ENCODE measurements at regions not wholly inside any gene's neighbourhood (a gene's known extent, or its start where the extent isn't known, plus 50 kb on each side); places are given as distances from the start of the nearest gene placed in this dataset.
A peak's percentile ranks its signal among the peaks of the same experiment; 100 is the strongest.

GRCh38 chr20:50338479-50339391, 148.1 kb downstream of the CEBPB start:
- H3K36me3 ChIP-seq (ENCODE audit: control insufficient read depth, insufficient read depth, low read length), result no peaks in the 10 kb centered on the region
- in situ Hi-C loops (cut with MboI) (no loop called here), intact Hi-C loops (cut with micrococcal nuclease) (no loop called here)
- 48% methylated on average over 12 of the region's 12 CpGs for WGBS (ENCODE audit: insufficient coverage, low coverage, missing lambda C conversion rate)
- no peaks in the 10 kb centered on the region for H3K27me3 ChIP-seq (ENCODE audit: control insufficient read depth in 2 of 2, insufficient read depth in 2 of 2, low read length in 2 of 2)
- H3K9me1 ChIP-seq (ENCODE audit: control insufficient read depth, insufficient read depth, low read length), result no peaks in the 10 kb centered on the region
- peak; percentile 52 to 64 (median 60) for DNase-seq (ENCODE audit: extremely low read depth in 1 of 4, low spot score in 3 of 4)
- H3K4me1 ChIP-seq (replicated peaks in 1 of 2; ENCODE audit: control insufficient read depth in 2 of 2, insufficient read depth in 2 of 2, low read length in 2 of 2), result peaks cover 10 to 11% of the 10 kb centered on the region in 2 experiments
- no peak overlapping the region for H3K27ac ChIP-seq (ENCODE audit: extremely low read depth, low read depth, low read length)
- CTCF ChIA-PET (ENCODE audit: low intra/inter-chr PET ratio), result no interaction called here
- H4K20me1 ChIP-seq (replicated peaks; ENCODE audit: control insufficient read depth, insufficient read depth, low read length), result no peaks in the 10 kb centered on the region
- no peaks in the 10 kb centered on the region for H3K79me2 ChIP-seq (ENCODE audit: control insufficient read depth, insufficient read depth, low read length)
- peak overlapping the region in 1 of 2 experiments; percentile 68; a peak in 1 of 4 replicates for H3K9ac ChIP-seq (ENCODE audit: insufficient read depth in 1 of 2, low read depth in 2 of 2, low read length in 2 of 2)
- no peaks in the 10 kb centered on the region for H3K9me3 ChIP-seq (replicated peaks; ENCODE audit: control insufficient read depth, insufficient read depth, low read depth, low read length)
- peak; percentile 73 for ATAC-seq
- BruUV-seq (replicated peaks), result no TSS peak
- no peak overlapping the region; the same call in 1 of the 2 replicates for H2AFZ ChIP-seq (ENCODE audit: low read depth, low read length)
- no peak overlapping the region for H3K4me2 ChIP-seq (ENCODE audit: insufficient read depth, low read length)
- FAIRE-seq, result peak; percentile 74
- no peak overlapping the region for H3K4me3 ChIP-seq
- POLR2A ChIA-PET, result interaction anchor here (0.5 to 1.6 kb wide), 8 partner anchors 10 to 219 kb away, joined by 3 to 6 read pairs (median 4); partner anchors contain the start of gene CEBPB
- TF ChIP-seq XRCC5 (IDR thresholded peaks at IDR 0.05; ENCODE audit: low read depth, low read length) (no peak), MCM2 (IDR thresholded peaks at IDR 0.05; ENCODE audit: low read depth) (no peak), NR3C1 (CRISPR knock-in tag; IDR thresholded peaks at IDR 0.05) (no peak), ZNF717 (CRISPR knock-in tag; IDR thresholded peaks at IDR 0.05) (no peak), ZNF644 (tag; IDR thresholded peaks at IDR 0.05; ENCODE audit: low read depth) (no peak), ZNF785 (CRISPR knock-in tag; IDR thresholded peaks at IDR 0.05) (no peak), MAFG (tag; conservative IDR thresholded peaks at IDR 0.05) (peak; percentile 99), TARDBP (IDR thresholded peaks at IDR 0.05) (no peak), CHD1 (IDR thresholded peaks at IDR 0.05; ENCODE audit: low read length) (no peak), SMARCE1 (IDR thresholded peaks at IDR 0.05) (peak; percentile 23; the same call in 1 of the 2 replicates), ZNF24 (IDR thresholded peaks at IDR 0.05) (no peak), BHLHE40 (IDR thresholded peaks at IDR 0.05; ENCODE audit: low read length) (no peak), ZBTB49 (CRISPR knock-in tag; IDR thresholded peaks at IDR 0.05; ENCODE audit: borderline replicate concordance) (no peak), ZBTB8A (IDR thresholded peaks at IDR 0.05; ENCODE audit: partially characterized antibody) (no peak), ASH1L (IDR thresholded peaks at IDR 0.05; ENCODE audit: borderline replicate concordance, low read depth, partially characterized antibody) (no peak), MBD2 (IDR thresholded peaks at IDR 0.05; ENCODE audit: borderline replicate concordance, low read depth) (no peak), MAFK (IDR thresholded peaks at IDR 0.05; ENCODE audit: low read length) (peak; percentile 100), FOXJ3 (CRISPR knock-in tag; IDR thresholded peaks at IDR 0.05) (no peak), ZNF586 (CRISPR knock-in tag; conservative IDR thresholded peaks at IDR 0.05) (no peak), OTX1 (CRISPR knock-in tag; IDR thresholded peaks at IDR 0.05) (no peak), DLX4 (CRISPR knock-in tag; IDR thresholded peaks at IDR 0.05) (no peak), ZNF146 (CRISPR knock-in tag; IDR thresholded peaks at IDR 0.05; ENCODE audit: unreplicated experiment) (no peak)

Measured in K562 (cell line).